ENCODE measurements at regions not wholly inside any gene's neighbourhood (a gene's known extent, or its start where the extent isn't known, plus 50 kb on each side); places are given as distances from the start of the nearest gene placed in this dataset.

DNA sequence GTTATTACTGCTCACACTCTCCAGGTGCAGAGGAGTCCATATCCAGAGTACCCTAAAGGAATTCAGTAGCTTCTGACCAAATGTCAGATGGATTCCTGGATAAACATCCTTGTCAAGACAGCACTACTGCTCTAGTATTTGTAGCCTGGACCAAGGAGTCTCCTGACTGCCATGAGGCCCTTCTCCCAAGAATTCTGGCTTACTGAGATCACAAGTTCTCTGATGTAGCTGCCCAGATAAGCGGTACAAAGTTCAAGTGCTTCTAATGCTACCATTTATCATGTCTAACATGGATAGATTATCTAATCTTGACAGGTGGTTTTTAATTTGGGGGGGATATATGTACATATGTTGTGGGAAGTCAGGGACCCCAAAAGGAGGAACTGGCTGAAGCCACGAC is 196.6 kb upstream of the HMCN1 start:
- TF ChIP-seq, protein P1, sequence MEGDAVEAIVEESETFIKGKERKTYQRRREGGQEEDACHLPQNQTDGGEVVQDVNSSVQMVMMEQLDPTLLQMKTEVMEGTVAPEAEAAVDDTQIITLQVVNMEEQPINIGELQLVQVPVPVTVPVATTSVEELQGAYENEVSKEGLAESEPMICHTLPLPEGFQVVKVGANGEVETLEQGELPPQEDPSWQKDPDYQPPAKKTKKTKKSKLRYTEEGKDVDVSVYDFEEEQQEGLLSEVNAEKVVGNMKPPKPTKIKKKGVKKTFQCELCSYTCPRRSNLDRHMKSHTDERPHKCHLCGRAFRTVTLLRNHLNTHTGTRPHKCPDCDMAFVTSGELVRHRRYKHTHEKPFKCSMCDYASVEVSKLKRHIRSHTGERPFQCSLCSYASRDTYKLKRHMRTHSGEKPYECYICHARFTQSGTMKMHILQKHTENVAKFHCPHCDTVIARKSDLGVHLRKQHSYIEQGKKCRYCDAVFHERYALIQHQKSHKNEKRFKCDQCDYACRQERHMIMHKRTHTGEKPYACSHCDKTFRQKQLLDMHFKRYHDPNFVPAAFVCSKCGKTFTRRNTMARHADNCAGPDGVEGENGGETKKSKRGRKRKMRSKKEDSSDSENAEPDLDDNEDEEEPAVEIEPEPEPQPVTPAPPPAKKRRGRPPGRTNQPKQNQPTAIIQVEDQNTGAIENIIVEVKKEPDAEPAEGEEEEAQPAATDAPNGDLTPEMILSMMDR (IDR thresholded peaks at IDR 0.05): no peak
- no peak for TF ChIP-seq POLR2A (IDR thresholded peaks at IDR 0.05)
